Dermis microvascular lymphatic vessel endothelial cell (primary cell): ENCODE measurements at regions not wholly inside any gene's neighbourhood (a gene's known extent, or its start where the extent isn't known, plus 50 kb on each side); places are given as distances from the start of the nearest gene placed in this dataset.

Experiments used
- DNase-seq, 2 donors: peaks; one replicate each; pipeline versions ENCODE4 v3.0.0 to v3.0.0-alpha.2; 2010; ENCODE audit warnings: low read depth in 2 of 2

- DNase-seq = no peak
Observed at GRCh38 chr16:55947366-55947765, 72.2 kb upstream of the CES5A start.

GRCh38 chr16:55944377-55944802 is 69.2 kb upstream of the CES5A start:
- peak; percentile 11 to 45 for DNase-seq

GRCh38 chr16:55943267-55943666 is 68.1 kb upstream of the CES5A start:
- no peak for DNase-seq

- no peak for DNase-seq
Observed at GRCh38 chr16:55942821-55943220, 67.6 kb upstream of the CES5A start.

- no peak for DNase-seq
Observed at GRCh38 chr16:55941552-55941951, 66.4 kb upstream of the CES5A start.

GRCh38 chr16:55938126-55938525 is 63.0 kb upstream of the CES5A start:
- DNase-seq = no peak

- no peak for DNase-seq
Observed at GRCh38 chr16:55933038-55933437, 57.9 kb upstream of the CES5A start.

- no peak for DNase-seq
Observed at GRCh38 chr16:55930036-55930435, 54.9 kb upstream of the CES5A start.

- DNase-seq = no peak
Observed at GRCh38 chr16:55929181-55929580, 54.0 kb upstream of the CES5A start.

GRCh38 chr16:55925242-55925641 is 50.1 kb upstream of the CES5A start:
- DNase-seq = no peak
